ENCODE measurements at regions not wholly inside any gene's neighbourhood (a gene's known extent, or its start where the extent isn't known, plus 50 kb on each side); places are given as distances from the start of the nearest gene placed in this dataset.

DNA sequence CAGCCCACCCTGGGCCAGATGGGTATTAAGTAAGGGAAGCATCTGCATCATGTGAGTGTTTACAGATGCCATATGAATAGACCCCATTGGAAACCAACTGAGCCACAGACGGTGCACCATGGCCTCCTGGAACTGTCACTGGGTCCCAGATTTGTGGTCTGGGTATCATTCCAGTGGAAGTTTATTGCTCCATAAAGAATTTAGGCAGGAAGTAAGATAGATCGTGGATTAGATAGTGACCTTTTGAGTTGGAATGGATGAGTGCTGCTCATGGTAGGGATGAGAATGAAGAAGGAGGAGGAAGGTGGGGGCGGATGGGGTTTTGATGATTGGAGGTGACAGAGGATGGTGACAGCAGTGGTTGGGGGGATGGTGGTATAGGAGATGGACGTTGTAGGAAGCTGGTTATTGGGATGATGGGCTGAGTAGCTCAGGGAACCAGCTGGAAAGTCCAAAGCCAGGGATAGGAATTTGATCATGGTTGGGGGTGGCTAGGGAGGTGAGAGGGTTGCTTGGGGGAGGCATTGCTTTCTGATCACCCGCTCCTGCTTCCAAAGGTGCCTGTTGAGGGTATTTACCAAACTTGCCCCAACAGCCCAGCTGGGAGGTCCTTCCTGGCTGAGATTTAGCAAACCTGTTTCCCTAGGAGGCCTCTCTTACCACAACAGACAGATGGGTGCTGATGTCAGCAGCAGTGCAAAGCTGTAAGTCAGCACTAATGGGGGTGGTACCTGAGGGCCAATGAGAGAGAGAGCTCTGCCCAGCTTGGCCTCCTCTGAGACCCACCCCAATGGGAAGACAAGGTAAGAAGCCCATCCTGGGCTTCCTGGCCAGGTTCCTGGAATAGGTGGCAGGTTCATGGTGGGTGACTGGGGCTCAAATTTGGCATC is 78.0 kb downstream of the VEGFA start:
- H3K27me3 ChIP-seq (ENCODE audit: control insufficient read depth, insufficient read depth, low read length), result no peaks in the 10 kb centered on the region
- H3K4me3 ChIP-seq (ENCODE audit: low read depth, low read length), result no peak overlapping the region
- no peaks in the 10 kb centered on the region for H3K36me3 ChIP-seq (ENCODE audit: control insufficient read depth, insufficient read depth, low read length)
- H3K4me1 ChIP-seq (ENCODE audit: control insufficient read depth, insufficient read depth, low read length), result peaks cover 7% of the 10 kb centered on the region; the same call in 1 of the 2 replicates
- H3K9me3 ChIP-seq (ENCODE audit: control insufficient read depth, insufficient read depth, low read length), result no peaks in the 10 kb centered on the region
- no peak overlapping the region for H3K9ac ChIP-seq (ENCODE audit: low read depth, low read length)
- H3K27ac ChIP-seq (ENCODE audit: low read depth, low read length), result no peak overlapping the region

DNA sequence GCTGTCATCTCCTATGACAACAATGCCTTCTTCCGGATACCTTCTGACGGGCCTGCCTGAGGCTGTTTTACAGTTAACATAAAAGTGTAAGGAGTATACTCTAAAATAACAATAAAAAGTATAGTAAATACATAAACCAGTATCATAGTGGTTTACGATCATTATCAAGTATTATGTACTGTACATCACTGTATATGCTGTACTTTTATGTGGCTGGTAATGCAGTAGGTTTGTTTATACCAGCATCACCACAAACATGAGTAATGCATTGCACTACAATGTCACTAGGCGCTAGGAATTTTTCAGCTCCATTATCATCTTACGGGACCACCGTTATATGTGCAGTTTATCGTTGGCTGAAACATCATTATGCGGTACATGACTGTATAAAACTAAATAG is 76.5 kb downstream of the VEGFA start:
- peaks cover 7% of the 10 kb centered on the region; the same call in 1 of the 2 replicates for H3K4me1 ChIP-seq (ENCODE audit: control insufficient read depth, insufficient read depth, low read length)
- H3K36me3 ChIP-seq (ENCODE audit: control insufficient read depth, insufficient read depth, low read length), result no peaks in the 10 kb centered on the region
- H3K9me3 ChIP-seq (ENCODE audit: control insufficient read depth, insufficient read depth, low read length), result no peaks in the 10 kb centered on the region
- H3K27ac ChIP-seq (ENCODE audit: low read depth, low read length), result no peak overlapping the region
- no peaks in the 10 kb centered on the region for H3K27me3 ChIP-seq (ENCODE audit: control insufficient read depth, insufficient read depth, low read length)
- H3K4me3 ChIP-seq (ENCODE audit: low read depth, low read length), result no peak overlapping the region
- no peak overlapping the region for H3K9ac ChIP-seq (ENCODE audit: low read depth, low read length)

DNA sequence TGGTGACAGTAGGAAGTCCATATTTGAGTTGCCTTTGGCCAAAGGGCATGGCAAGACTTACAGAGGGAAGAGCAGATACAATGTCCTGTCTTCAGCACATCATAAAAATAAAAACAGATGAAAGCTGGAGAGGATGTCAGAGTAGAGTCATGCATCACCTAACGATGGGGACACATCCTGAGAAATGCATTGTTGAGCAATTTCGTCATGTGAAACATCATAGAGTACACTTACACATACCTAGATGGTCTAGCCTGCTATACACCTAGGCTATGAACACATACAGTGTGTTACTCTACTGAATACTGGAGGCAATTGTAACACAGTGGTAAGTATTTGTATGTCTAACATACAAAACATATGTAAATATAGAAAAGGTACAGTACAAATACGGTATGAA is 75.6 kb downstream of the VEGFA start:
- Histone ChIP-seq H3K27ac (ENCODE audit: low read depth, low read length) (no peak overlapping the region), H3K9me3 (ENCODE audit: control insufficient read depth, insufficient read depth, low read length) (no peaks in the 10 kb centered on the region), H3K27me3 (ENCODE audit: control insufficient read depth, insufficient read depth, low read length) (no peaks in the 10 kb centered on the region), H3K9ac (ENCODE audit: low read depth, low read length) (no peak overlapping the region), H3K4me3 (ENCODE audit: low read depth, low read length) (no peak overlapping the region), H3K36me3 (ENCODE audit: control insufficient read depth, insufficient read depth, low read length) (no peaks in the 10 kb centered on the region), H3K4me1 (ENCODE audit: control insufficient read depth, insufficient read depth, low read length) (peaks cover 4% of the 10 kb centered on the region; the same call in 1 of the 2 replicates)

DNA sequence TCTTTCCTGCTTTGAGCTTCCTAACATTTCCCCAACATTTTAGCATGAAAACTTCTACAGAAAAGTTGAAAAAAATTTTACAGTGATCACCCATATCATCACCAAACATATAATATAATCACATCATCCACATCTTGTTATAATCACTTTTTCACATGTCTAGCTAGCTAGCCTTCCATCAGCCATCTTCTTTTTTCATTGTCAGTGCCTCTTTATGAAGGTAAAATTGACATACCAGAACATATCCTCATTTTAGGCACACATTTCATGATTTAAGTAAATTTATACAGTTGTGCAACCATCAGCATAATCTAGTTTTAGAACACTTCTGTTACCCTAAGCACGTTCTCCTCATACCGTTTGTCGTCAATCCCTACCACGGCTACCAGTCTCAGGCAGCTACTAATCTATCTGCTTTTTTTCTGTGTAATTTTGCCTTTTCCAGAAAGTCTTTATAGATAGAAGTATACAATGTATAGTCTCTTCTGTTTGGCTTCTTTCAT is 73.7 kb downstream of the VEGFA start:
- H3K4me1 ChIP-seq (ENCODE audit: control insufficient read depth, insufficient read depth, low read length), result no peaks in the 10 kb centered on the region
- H3K27ac ChIP-seq (ENCODE audit: low read depth, low read length), result no peak overlapping the region

DNA sequence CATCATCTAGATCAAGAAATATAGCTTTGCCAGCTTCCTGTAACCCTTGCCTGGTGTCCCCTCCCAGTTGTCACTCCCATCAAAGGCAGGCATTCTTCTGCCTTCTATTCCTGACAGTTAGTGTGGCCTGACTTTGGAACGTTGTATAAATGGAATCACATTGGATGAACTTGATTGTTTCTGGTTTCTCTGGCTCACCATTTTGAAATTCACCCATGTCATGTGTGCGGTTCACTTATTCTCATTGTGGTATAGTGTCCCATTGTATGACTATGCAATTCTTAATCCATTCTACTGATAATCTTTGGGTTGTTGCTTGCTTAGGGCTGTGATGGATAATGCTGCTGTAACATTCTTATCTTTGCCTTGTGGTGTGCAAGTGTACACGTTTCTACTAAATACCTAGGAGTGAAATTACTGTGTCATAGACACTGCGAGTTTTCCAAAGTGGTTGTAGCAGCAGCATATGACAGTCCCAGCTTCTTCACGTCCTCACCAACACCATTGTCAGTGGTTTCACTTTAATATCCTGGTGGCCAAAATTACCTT is 73.2 kb downstream of the VEGFA start:
- Histone ChIP-seq H3K36me3 (ENCODE audit: control insufficient read depth, insufficient read depth, low read length) (no peaks in the 10 kb centered on the region), H3K27ac (ENCODE audit: low read depth, low read length) (no peak overlapping the region), H3K9ac (ENCODE audit: low read depth, low read length) (no peak overlapping the region), H3K27me3 (ENCODE audit: control insufficient read depth, insufficient read depth, low read length) (no peaks in the 10 kb centered on the region), H3K9me3 (ENCODE audit: control insufficient read depth, insufficient read depth, low read length) (no peaks in the 10 kb centered on the region), H3K4me3 (ENCODE audit: low read depth, low read length) (no peak overlapping the region), H3K4me1 (ENCODE audit: control insufficient read depth, insufficient read depth, low read length) (peaks cover under 1% of the 10 kb centered on the region; the same call in 1 of the 2 replicates)

More for the DNA sequence above, 73.7 kb downstream of the VEGFA start:
- H3K27me3 ChIP-seq (ENCODE audit: control insufficient read depth, insufficient read depth, low read length), result no peaks in the 10 kb centered on the region
- H3K9ac ChIP-seq (ENCODE audit: low read depth, low read length), result no peak overlapping the region
- H3K4me3 ChIP-seq (ENCODE audit: low read depth, low read length), result no peak overlapping the region
- no peaks in the 10 kb centered on the region for H3K36me3 ChIP-seq (ENCODE audit: control insufficient read depth, insufficient read depth, low read length)
- no peaks in the 10 kb centered on the region for H3K9me3 ChIP-seq (ENCODE audit: control insufficient read depth, insufficient read depth, low read length)

DNA sequence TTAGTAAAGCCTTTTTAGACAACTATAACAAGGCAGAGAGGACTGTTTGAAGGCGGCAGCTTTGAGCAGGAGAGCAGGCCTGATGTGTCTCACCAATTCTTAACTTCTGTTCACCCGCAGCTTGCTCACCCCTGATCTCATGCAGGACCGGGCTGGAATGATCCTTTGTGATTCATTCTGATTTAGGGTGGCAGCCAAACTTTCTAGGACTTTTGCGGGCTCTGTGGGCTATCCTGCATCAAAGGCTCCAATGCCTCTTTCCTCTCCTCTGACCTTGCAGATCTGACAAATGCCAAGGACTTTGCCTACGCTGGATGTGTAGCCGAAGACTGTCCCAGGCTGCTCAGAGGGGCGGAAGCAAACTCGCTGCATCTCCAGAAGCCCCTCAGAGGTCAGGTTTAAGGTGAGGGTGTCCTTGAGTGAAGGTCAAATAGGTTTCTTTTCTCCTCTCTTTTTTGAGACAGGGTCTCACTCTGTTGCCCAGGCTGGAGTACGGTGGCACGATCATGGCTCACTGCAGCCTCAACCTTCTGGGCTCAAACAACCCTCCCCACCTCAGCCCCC is 72.3 kb downstream of the VEGFA start:
- Histone ChIP-seq H3K9ac (ENCODE audit: low read depth, low read length) (no peak overlapping the region), H3K27me3 (ENCODE audit: control insufficient read depth, insufficient read depth, low read length) (no peaks in the 10 kb centered on the region), H3K4me3 (ENCODE audit: low read depth, low read length) (no peak overlapping the region), H3K36me3 (ENCODE audit: control insufficient read depth, insufficient read depth, low read length) (no peaks in the 10 kb centered on the region), H3K4me1 (ENCODE audit: control insufficient read depth, insufficient read depth, low read length) (peaks cover 6% of the 10 kb centered on the region; the same call in 1 of the 2 replicates), H3K9me3 (ENCODE audit: control insufficient read depth, insufficient read depth, low read length) (no peaks in the 10 kb centered on the region), H3K27ac (ENCODE audit: low read depth, low read length) (no peak overlapping the region)

DNA sequence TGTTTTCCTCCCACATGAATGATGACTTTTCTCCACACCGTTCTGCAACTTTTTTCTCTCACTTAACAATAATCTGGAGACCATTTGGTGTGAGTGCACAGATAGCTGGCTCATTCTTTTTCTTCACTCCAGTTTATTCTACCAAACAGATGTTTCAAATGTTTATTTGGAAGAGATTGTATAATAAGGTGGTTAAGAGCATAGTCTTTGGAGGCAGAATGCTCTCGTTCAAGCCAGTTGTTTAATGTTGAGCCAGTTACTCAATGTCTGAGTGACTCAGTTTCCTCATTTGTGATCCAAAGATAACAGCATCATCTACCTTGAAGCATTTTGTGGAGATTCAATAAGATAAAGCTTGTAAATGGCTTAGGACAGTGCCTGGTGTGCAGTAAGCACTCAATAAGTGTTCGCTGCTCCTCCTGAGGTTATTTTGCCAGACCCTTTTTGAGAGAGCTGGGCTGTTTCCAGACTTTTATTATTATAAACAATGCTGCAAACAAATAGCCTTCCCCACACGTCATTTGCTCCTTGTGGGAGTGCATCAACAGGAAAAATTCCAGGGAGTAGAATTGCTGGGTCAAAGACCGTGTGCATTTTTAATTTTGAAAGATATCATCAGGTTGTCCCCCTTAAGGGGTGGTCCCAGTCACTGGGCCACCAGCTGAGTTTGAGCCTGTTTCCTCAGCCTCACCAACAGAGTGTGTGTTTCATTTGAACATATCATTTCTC is 70.6 kb downstream of the VEGFA start:
- H3K27ac ChIP-seq (ENCODE audit: low read depth, low read length), result no peak overlapping the region
- H3K27me3 ChIP-seq (ENCODE audit: control insufficient read depth, insufficient read depth, low read length), result no peaks in the 10 kb centered on the region
- H3K36me3 ChIP-seq (ENCODE audit: control insufficient read depth, insufficient read depth, low read length), result no peaks in the 10 kb centered on the region
- H3K9ac ChIP-seq (ENCODE audit: low read depth, low read length), result no peak overlapping the region
- no peaks in the 10 kb centered on the region for H3K9me3 ChIP-seq (ENCODE audit: control insufficient read depth, insufficient read depth, low read length)
- H3K4me1 ChIP-seq (ENCODE audit: control insufficient read depth, insufficient read depth, low read length), result peaks cover 6% of the 10 kb centered on the region; the same call in 1 of the 2 replicates
- no peak overlapping the region for H3K4me3 ChIP-seq (ENCODE audit: low read depth, low read length)

DNA sequence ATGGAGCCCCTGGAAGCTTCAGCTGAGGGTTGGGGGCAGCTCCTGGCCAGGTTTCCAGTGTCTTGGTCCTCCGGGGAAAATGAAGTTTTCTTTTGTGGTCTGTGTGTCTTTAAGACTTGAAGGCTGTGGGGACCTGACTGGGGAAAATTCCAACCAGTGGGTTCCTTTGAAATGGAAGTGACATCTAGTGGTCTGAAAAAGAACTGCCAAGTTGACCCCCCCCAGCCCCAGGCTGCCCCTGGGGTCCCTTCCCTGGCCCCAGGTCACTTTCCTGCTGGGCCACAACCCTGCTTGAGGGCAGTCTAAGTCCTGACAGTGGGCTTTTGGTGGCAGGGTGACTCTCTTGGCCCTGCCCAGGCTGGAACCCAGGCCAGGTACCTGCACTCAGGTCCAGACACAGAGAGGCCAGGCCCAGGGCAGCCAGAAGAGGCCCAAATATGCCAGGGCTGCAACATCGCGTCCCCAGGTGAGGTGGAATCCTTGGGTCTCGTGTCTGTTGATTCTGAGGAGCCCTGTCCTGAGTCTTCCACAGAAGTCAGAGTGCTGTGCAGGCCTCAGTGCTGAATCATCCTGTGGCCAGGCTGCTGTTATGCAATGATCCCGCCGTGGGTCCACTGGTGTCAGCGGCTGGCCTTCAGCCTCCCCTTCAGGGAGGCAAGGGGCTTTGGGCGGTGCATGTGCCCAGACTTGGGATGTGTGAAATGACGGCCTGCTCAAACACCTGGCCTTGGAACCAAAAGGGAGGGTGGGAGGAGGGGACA is 68.4 kb downstream of the VEGFA start:
- H3K9ac ChIP-seq (ENCODE audit: low read depth, low read length), result no peak overlapping the region
- H3K27ac ChIP-seq (ENCODE audit: low read depth, low read length), result no peak overlapping the region
- no peaks in the 10 kb centered on the region for H3K9me3 ChIP-seq (ENCODE audit: control insufficient read depth, insufficient read depth, low read length)
- H3K36me3 ChIP-seq (ENCODE audit: control insufficient read depth, insufficient read depth, low read length), result no peaks in the 10 kb centered on the region
- H3K4me3 ChIP-seq (ENCODE audit: low read depth, low read length), result no peak overlapping the region
- H3K27me3 ChIP-seq (ENCODE audit: control insufficient read depth, insufficient read depth, low read length), result no peaks in the 10 kb centered on the region
- H3K4me1 ChIP-seq (ENCODE audit: control insufficient read depth, insufficient read depth, low read length), result peaks cover 6% of the 10 kb centered on the region; the same call in 1 of the 2 replicates

DNA sequence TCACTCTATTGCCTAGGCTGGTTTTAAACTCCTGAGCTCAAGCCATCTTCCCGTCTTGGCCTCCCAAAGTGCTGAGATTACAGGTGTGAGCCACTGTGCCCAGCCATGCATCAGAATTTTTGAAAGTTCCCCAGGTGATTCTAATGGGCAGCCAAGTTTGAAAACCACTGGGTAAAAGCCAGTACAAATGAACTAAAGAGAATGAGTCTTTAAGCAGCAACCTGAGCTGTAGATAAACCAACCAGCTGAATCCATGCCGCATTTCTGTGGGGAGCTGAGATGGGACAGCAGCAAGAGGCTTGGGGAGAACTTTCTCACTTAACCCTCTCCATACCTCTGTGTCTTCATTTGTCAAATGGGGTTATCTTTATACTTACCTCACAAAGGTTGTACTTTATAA is 67.5 kb downstream of the VEGFA start:
- Histone ChIP-seq H3K27ac (ENCODE audit: low read depth, low read length) (no peak overlapping the region), H3K27me3 (ENCODE audit: control insufficient read depth, insufficient read depth, low read length) (no peaks in the 10 kb centered on the region), H3K36me3 (ENCODE audit: control insufficient read depth, insufficient read depth, low read length) (no peaks in the 10 kb centered on the region), H3K4me3 (ENCODE audit: low read depth, low read length) (no peak overlapping the region), H3K9ac (ENCODE audit: low read depth, low read length) (no peak overlapping the region), H3K4me1 (ENCODE audit: control insufficient read depth, insufficient read depth, low read length) (peaks cover 6% of the 10 kb centered on the region; the same call in 1 of the 2 replicates), H3K9me3 (ENCODE audit: control insufficient read depth, insufficient read depth, low read length) (no peaks in the 10 kb centered on the region)

Data from HUES48 (cell line).